Dermis blood vessel endothelial cell (primary cell): ENCODE measurements at regions not wholly inside any gene's neighbourhood (a gene's known extent, or its start where the extent isn't known, plus 50 kb on each side); places are given as distances from the start of the nearest gene placed in this dataset.

Source experiments
- DNase-seq: peaks from one replicate; pipeline ENCODE4 v3.0.0; 2010

DNA sequence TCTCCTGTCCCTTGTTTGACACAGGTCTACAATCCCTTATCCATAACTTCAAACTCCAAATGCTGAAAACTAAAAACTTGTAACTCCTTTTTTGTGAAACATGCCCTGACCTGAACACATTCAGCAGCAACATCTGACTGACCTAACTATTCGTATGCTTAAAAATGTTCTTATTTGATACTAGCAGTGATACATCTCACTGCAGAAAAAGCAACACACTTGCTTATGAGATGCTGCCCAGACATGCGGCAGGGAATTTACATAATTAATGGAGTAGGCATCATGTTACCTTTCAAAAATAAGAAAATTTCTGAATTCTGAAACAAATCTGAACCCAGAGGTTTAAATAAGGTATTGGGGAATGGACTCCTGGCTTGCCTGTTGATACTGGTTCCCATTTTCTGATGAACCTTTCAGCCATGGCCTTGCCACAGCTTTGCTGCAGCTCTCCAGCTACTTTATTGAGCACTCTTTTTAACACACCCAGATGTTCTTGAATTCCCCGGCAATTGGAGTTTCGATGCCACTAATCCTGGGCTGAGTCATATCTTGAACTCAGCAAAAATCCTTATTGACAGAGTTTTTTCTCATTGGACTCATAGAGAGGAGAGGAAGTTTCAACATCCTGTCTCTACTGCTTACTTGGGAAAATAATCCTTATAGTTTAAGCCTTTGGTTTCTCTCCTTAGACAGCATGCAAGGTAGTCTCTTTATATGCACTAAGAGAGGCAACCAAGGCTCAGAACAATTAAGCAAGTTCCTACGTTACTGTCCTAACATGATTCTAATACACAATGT is 296.6 kb upstream of the LMCD1 start:
- DNase-seq, result no peak

DNA sequence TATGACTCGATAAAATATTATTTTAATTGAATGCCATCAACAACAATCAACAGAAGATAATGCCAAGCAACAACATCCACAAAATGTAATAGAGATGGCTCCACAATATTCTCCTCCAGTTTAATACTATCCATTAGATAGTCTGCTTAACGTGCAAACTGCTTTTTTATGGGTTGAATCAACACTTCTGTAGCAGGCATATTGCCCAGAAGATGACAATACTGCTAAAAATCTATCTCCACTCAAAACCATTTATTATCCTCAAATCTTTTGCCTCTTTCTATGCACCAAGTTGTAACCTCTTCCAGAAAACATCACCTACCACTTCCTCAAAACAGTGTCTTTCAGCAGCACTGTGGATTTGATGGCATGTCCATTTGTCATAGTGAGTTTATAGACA is 295.7 kb upstream of the LMCD1 start:
- DNase-seq, result no peak

DNA sequence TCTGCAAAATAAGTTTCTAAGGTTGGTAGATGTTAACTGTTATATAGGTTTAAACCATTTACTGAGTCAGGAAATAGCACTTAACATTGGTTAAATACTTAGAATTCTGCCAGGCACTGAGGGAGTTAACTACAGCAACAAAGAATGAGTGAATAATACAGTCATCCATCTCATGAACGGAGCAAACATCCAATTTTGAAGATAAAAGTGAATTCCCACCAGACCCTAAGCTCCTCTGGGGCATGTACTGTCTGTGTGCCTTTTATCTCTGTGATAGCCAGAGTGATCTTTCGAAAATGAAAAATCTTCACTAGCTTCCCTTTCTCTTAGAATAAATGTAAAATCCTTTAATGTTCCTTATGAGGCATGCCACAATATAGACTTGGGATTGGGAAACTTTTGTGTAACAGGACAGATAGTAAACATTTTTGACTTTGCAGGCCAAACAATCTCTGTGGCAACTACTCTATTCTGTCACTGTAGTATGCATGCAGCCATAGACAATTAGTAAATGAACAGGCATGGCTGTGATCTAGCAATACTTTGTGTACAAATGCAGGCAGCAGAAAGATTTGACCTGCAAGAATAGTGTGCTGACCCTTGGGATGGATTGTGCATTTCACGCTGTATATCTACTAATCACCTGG is 294.5 kb upstream of the LMCD1 start:
- no peak for DNase-seq

DNA sequence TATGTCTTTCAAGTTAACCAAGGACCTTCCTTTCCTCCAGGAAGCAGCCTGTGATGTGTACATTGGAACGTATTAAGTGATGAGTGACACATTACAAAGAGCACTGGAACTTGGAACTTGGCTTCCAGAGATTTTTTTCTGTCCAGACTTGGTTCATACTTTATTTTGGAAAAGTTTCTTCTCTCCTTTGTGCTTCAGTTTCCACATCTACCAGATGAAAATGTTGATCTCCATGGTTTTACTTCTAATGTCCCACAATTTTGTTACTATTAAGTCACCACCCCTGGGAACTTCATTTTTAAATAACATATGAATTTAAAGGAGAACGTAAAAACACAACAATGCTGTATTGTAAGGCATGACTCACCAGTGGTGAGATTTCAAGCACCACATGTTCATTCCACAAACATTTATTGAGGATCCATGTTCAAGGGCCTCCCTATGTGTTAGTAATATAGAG is 290.7 kb upstream of the LMCD1 start:
- no peak for DNase-seq

GRCh38 chr3:8212794-8213193 is 288.8 kb upstream of the LMCD1 start:
- DNase-seq, result no peak

- no peak for DNase-seq
Measured at GRCh38 chr3:8213286-8213685, 288.3 kb upstream of the LMCD1 start.

DNA sequence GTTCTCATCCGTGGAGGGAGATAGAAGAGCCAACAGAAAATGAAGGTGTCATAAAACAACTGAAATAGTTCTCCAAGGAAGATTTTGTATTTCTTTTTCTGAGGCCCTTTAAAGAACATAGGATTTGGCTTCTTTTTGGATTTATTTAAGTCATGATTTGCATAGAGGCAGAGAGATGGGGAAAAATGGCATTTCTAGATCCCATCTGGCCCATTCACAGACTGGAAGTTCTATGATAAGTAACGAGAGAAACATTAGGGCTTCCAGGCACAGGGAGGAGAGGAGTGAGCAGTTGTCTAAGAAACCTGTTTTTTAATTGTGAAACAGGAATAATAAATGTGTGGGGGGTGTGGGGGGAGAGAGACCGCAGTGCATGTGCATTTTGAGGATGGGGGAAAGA is 285.8 kb upstream of the LMCD1 start:
- no peak for DNase-seq

- DNase-seq, result no peak
Measured at GRCh38 chr3:8218353-8218940, 283.2 kb upstream of the LMCD1 start.

GRCh38 chr3:8220291-8220690 is 281.3 kb upstream of the LMCD1 start:
- DNase-seq, result no peak

- no peak for DNase-seq
Measured at GRCh38 chr3:8223766-8224165, 277.9 kb upstream of the LMCD1 start.

DNA sequence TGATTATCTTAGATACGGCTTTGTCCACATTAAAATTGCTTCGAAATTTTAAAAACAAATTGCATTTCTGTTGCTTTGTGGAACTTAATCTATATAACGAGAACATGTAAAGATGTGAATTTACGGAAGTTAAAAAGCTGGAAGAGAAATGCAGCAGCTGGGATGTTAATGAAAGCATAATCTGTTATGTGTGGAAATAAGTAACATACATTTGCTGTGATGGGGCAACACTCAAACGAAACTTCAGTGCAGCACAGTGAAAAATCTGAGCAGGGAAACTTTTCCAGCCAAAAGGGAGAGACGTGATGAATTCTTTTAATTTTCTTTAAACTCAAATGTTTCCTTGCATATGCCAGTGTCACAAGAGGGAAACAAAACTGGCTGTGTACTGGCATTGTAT is 276.7 kb upstream of the LMCD1 start:
- DNase-seq, result no peak

GRCh38 chr3:8233938-8234337 is 267.7 kb upstream of the LMCD1 start:
- DNase-seq, result no peak

DNA sequence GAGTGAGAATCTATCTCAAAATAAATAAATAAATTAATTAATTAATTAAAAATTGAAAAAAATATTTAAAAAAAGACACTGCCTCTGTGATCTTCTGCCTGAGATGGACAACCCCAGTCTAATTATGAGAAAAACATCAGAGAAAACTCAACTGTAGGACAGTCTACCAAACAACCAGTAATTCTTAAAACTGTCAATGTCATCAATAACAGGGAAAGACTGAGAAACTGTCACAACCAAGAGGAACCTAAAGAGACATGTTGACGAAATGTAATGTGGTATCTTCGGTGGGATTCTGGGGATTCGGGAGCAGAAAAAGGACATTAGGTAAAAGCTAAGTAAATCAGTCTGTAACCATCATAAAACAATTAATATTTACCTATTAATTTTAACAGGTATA is 265.4 kb upstream of the LMCD1 start:
- no peak for DNase-seq

DNA sequence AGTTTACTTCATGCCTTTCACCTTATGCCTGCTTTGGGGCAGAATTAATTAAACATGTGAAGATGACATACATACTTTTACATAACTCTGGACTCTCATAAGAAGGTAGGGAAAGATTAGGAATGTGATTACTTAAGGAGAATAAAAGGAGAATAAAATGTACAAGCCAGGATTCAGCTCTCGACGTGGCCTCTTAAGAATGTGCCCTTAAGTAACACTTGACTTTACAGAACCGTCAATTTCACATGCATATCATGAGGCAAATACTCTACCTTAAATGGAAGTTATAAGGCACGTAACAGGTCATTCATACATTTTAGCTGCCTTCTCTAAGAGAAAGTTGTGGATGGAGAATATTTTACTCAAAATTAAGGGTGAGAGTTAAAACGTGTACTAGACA is 263.7 kb upstream of the LMCD1 start:
- DNase-seq, result no peak

DNA sequence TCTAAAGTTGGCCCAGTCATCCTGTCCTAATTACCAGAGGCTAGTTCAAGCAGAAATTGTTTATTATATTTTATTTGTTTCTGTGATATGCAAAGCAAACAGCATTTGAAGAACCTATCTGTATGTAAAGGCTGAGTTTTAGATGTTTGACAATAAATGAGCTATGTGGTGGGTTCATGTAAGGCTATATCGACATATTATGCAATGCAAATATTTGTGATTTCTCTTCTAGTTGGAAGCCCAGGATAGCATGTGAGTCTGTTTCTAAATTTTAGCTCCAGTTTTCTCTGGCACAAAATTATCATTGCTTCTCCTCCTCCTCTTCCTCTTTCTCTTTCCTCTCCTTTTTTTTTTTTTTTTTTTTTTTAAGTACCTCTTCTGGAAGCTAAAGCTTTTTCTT is 263.2 kb upstream of the LMCD1 start:
- no peak for DNase-seq

DNA sequence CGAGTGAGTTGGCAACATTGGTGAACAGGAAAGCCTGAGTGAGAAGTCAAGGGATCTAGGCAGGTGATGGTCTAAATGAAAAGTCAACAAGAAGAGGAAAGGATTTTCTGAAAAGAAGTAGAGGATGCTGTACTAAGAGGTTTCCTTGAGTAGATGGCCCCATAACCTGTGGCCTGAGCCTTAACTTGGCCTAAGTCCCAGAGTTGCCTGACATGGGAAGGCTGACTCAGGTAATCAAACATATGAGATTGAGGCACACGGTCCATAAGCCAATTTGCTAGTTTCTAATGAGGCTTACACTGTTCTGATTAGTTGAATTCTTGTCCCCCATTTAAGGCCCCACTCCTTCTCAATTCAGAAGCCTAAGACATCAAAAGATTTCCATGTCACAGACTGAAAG is 262.5 kb upstream of the LMCD1 start:
- no peak for DNase-seq

GRCh38 chr3:8239718-8240695 is 261.6 kb upstream of the LMCD1 start:
- DNase-seq, result peak; percentile 75

GRCh38 chr3:8246070-8246469 is 255.6 kb upstream of the LMCD1 start:
- no peak for DNase-seq

GRCh38 chr3:8253201-8253600 is 248.4 kb upstream of the LMCD1 start:
- DNase-seq, result no peak

GRCh38 chr3:8254489-8254888 is 247.1 kb upstream of the LMCD1 start:
- DNase-seq, result no peak

- no peak for DNase-seq
Measured at GRCh38 chr3:8255725-8256124, 245.9 kb upstream of the LMCD1 start.

DNA sequence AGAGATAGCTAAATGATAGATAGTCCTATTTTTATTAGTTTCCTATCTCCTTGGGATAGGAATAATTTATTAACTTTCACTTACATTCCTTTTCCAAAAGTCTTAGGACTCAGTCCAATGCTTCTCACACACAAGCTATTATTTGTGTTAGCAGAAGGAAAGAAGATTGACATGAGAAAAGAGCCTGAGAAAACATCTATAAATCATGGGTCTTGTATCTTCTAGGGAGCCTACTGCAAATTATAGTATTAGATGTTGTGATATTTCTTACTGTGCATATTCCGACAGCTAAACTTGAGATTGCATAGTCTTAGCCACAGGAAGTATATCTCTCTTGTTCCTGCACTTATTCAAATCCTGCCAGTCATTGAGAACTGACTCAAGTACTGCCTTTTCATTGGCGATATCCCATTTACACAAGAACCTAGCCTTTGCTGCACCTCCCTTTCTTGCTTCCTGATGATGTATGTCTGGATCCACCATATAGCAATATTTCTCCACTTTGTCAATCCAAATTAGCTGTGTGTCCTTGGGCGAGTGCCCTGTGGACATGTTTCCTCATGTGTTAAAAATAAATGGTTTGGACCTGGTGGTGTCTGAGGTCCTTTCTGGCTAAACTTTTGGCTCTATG is 245.1 kb upstream of the LMCD1 start:
- no peak for DNase-seq
